ENCODE measurements at regions not wholly inside any gene's neighbourhood (a gene's known extent, or its start where the extent isn't known, plus 50 kb on each side); places are given as distances from the start of the nearest gene placed in this dataset.
"Not testable (repeated sequence)": the region's sequence is repeated elsewhere in the genome, so short reads cannot be mapped to it uniquely, and the experiment has no call there.

DNA sequence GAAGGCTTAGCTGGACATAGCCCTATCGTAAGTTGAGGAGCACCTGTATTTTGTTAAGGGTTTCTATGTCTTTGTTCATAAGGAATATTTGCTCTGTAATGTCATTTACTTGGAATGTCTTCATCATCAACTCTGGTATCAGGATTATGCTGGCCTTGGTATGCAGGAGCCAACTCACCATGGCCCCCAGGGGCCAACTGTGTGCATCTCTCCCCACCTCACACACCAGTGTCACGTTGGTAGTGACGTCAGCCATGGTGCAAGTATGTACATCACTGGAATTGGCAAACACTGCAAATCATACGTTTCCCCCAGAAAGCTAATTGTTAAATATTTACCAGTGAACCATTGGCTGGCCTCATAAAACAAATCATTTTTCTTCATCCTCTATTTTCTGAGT is 70.8 kb downstream of the YTHDF1 start:
- no peak for DNase-seq

DNA sequence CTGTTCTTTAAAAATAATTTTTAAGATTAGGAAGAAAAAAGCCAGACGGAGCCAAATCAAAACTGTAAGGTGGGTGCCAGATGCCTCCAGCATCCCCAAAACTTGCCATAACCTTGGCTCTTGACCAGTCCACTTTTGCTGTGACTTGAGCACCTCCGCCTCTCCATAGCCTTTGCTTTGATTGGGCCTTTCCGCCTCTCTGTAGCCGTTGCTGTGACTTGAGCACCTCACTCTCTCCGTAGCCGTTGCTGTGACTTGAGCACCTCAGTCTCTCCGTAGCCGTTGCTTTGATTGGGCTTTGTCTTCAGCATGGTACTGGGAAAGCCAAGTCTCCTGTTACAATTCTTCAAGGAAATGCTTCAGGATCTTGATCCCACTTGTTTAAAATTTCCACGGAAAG is 73.0 kb downstream of the YTHDF1 start:
- no peak for DNase-seq

- DNase-seq, result no peak
These were observed 74.4 kb downstream of the YTHDF1 start for GRCh38 chr20:63141531-63141930.

- DNase-seq, result no peak
These were observed 75.2 kb downstream of the YTHDF1 start for GRCh38 chr20:63140514-63141433.

GRCh38 chr20:63139837-63140236 is 76.1 kb downstream of the YTHDF1 start:
- no peak for DNase-seq

- no peak for DNase-seq
These were observed 76.6 kb downstream of the YTHDF1 start for GRCh38 chr20:63139356-63139755.

- DNase-seq, result no peak
These were observed 77.0 kb downstream of the YTHDF1 start for GRCh38 chr20:63138855-63139341.

- DNase-seq, result no peak
These were observed 78.0 kb downstream of the YTHDF1 start for GRCh38 chr20:63137851-63138415.

DNA sequence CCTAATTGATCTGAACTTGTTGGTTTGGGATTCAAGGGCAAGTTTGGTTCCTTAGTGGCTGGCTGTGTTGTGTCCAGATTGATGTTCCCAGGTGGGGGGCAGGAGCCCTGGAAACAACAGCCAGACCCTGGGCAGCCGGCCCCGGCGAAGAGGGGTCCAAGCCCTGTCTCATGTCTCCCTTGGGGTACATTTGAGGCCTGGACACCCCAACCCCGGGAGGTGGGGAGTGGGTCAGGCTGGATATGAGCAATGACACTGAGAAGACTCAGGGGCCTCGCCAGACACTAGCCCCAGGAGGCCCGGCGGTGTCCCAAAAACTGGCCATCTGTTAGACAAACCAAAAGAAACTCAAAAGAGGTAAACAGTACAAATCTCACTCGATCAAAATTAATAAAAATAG is 79.6 kb downstream of the YTHDF1 start:
- DNase-seq, result no peak

- DNase-seq, result no peak
These were observed 80.5 kb downstream of the YTHDF1 start for GRCh38 chr20:63135411-63135810.

DNA sequence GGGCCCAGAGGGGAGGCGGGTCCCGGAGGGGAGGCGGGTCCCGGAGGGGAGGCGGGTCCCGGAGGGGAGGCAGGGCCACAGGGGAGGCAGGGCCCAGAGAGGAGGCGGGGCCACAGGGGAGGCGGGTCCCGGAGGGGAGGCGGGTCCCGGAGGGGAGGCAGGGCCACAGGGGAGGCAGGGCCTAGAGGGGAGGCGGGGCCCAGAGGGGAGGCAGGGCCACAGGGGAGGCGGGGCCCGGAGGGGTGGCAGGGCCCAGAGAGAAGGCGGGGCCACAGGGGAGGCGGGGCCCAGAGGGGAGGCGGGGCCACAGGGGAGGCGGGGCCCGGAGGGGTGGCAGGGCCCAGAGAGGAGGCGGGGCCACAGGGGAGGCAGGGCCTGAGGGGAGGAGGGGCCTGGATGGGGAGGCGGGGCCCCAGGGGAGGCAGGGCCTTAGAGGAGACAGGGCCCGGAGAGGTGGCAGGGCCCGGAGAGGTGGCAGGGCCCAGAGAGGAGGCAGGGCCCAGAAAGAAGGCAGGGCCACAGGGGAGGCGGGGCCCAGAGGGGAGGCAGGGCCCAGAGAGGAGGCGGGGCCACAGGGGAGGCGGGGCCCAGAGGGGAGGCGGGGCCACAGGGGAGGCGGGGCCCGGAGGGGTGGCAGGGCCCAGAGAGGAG is 81.1 kb downstream of the YTHDF1 start:
- not testable (repeated sequence) for DNase-seq

DNA sequence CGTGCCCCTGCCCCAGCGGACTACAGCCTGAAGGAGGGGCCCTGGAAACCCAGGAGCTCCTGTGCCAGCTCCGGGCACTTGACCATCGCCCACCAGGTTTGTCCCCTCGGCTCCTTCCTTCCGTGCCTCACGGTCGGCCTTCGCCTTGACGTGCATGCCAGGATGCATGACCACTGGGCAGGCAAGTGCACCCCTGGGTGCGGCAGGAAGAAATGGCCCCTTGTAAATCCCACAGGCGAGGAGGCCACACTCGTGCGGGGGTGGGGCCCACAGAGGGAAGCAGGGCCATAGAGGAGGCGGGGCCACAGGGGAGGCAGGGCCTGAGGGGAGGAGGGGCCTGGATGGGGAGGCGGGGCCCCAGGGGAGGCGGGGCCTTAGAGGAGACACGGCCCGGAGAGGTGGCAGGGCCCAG is 81.7 kb downstream of the YTHDF1 start:
- peak in 1 of 2 donors; percentile 20 for DNase-seq

DNA sequence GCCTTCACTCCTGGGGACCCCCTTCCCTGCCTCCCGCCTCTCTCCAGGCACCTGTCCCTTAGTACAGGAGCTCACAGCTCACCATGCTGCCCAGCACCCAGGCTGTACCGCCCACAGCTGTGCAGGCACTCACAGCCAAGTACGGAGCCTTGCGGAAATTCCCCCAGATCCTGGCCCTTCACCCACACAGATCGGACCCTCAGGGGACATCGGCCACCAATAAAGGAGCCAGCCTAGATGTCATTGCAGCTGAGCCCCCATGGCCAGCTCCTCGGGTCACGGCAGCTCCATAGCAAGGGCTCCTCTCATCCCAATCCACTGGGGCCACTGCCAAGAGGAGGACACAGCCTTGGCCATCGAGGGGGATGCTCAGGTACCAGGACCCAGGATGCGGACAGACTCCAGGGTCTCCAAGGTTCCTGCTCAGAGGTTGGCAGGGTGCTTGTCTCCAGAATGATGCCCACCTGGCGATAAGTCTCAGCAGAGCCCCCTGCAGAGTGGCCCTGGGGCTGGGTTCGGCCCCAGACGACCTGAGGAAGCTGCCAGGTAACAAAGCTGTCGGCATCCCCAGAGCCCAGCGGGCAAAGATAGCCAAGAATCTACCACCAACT is 82.3 kb downstream of the YTHDF1 start:
- no peak for DNase-seq

DNA sequence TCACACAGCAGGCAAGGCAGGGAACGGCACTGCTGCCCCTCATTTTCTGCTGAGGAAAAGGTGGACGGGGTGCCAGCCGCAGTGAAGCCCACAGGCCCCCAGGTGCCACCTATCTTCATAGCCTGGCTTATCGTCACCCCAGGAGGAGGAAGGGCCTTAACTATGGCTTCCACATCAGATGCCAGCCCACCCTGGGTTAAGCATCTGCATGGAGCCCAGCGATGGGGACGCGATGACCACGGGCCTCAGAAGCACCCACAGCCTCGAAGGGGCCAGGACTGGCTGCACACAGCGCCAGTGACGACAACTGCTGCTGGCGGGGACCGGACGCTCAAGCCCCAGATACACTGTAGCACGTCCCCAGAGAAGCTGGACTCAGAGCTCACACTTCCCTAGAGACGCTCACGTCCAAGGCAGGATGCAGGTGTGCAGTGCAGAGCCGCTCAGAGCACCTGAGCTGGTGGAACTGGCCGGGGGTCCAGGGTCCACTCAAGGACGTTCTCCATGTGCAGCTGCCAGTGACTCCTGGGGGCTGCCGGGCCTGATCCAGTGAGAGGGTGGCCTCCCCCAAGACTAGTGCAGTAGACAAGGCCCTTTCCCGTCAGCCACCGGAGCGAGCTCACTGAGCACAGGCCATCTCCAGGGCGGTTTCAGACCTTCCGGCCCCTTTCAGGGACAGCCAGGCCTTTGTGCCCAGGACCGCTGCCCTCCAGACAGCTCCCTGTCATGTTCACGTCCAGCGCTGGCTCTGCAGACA is 83.0 kb downstream of the YTHDF1 start:
- DNase-seq, result no peak

DNA sequence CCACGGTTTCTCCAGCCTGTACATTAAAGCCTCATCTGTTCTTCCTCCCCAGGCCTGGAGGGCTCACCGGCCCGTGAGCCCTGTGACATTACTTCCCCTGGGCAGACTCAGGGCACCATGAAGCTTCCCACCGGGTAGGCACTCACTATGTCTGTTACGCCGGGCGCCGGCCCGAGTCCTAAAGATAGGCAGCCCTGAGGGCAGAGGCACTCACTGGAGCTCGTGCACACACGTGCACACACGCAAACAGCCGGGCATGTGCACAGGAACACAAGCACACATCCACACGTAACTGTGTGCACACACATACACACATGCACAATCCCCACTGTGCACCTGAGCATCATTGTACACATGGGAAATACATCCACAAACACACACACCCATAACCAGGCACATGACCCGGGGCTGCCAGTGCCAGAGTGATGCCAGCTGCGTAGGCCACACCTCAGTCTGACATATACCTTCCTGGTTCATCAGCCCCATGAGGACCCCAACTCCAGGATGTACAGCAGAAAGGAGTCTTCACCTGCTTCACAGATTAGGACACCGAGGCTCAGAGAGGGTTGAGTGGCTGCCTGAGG is 83.7 kb downstream of the YTHDF1 start:
- no peak for DNase-seq

DNA sequence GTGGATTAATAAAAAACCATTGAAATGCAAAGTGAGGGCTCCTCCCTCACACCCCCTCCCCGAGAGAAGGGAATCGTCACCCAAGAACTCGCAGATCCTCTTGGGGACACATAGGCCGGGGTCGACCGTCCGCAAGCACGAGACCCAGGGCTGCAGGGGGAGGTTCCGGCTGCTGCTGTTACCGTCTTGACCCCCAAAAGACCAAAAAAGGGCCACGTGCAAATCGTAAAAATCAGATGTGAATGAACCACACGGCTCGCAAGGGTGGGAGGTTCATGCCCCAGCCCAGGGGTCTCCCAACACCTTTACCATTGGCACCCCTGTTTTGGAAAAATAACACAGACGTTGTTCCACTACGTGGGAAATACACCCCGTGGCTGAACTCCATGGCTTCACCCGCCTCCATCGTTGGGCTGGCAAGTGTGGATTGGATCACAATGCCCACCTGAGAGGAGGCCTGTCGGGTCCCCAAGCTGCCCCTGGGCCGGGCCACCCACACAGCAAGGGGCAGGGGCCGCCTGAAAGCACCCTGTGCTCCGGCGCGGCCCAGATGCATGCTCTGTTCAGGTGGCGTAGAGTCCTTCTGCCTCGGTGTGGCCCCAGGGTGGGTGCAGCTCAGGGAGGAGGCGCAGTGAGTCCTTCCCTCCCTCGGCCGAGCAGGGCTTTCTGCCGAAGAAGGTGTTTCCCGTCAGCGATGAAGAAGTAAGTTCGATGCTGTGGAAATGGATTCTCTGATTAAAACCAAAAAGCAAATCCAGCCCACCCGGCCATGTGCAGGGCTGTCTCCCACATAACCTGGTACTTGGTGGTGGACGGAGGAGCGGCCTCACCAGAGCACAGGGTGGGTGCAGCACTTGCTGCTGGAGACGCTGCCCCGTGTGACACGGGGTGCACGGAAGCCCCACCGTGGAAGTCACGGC is 85.0 kb downstream of the YTHDF1 start:
- DNase-seq, result no peak

DNA sequence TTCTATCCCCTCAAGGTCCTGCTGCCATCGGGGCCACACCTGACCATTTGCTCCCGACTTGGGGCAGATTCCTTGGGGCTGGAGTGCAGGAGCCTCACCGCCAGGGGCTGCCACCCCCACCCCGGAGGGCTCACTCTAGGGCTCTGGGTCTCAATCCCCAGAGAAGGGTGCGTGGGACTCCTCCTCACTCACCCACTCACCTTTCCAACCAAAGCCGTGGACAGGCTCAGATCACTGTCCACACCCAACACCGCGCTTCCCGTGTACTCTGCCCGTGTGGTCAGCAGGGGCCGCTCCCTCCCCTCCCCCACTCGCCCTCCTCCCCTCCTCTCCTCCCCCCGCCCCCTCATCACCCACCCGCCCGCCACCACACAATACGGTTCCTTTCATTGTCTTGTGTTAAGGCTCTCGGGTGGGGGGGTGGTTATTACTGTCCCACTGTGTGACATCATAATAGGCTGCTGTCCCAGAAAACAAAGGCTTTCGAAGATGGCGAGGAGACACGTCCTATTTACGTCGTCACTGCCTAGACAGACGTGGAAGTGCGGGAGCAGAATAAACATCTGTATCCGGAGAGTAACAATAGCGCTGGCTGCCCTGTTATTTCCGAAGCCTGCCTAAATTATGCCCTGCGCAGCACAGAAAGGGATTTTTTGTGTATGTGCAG is 85.8 kb downstream of the YTHDF1 start:
- no peak for DNase-seq

GRCh38 chr20:63129376-63129965 is 86.5 kb downstream of the YTHDF1 start:
- no peak for DNase-seq

DNA sequence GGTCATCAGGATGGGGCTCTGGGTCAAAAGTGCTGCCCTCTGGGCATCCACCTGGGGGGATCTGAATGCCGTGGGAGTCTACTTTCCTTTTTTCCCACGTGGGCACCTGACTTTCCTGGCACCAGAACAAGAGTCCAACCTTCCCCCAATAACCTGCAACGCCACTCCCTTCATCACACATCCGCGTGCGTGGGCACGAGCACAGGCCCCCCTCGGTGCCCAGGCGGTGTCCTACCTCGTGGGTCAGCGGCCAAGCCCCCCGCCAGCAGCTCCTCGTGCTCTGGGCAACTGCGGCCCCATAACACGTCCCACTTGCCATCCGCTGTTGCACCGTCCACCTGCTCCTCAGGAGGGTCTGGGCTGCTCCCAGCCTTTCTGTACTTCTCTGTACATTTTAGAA is 87.0 kb downstream of the YTHDF1 start:
- DNase-seq, result no peak

DNA sequence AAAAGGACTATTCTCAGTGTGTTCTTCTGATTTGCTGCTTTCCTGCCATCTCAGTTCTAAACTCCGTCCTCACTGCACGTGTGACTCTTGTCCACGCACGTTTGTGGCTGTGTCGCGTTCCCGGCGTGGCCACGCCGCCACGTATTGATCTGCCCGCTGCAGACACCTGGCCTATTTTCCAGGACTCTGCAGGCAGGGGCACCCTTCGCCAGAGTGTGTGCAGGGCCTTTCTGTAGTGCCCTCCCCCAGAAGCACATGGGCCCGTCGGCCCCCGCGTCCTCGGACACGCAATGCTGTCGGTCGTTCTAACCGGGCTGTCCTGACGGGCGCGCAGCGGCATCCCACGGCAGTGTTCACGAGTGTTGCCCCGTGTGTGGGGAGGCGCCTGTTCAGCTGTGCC is 87.6 kb downstream of the YTHDF1 start:
- DNase-seq, result no peak
